NT2/D1 (cell line): ENCODE measurements at regions not wholly inside any gene's neighbourhood (a gene's known extent, or its start where the extent isn't known, plus 50 kb on each side); places are given as distances from the start of the nearest gene placed in this dataset.

ENCODE experiments used
- DNase-seq: peaks from one replicate; pipeline ENCODE4 v3.0.0-alpha.2; 2011; ENCODE audit warnings: low read depth, low spot score
- H3K27me3 ChIP-seq: 2 replicates; pipeline ENCODE4 v1.6.0; 2011; ENCODE audit warnings: mild to moderate bottlenecking; ENCODE audit not compliant: insufficient read length, insufficient read depth
- H3K36me3 ChIP-seq: 2 replicates; pipeline ENCODE4 v1.6.1; 2011; ENCODE audit warnings: mild to moderate bottlenecking, low read length, mixed read lengths; ENCODE audit not compliant: insufficient read depth, insufficient read length
- H3K4me1 ChIP-seq: 2 replicates; pipeline ENCODE4 v1.5.1; 2011; ENCODE audit not compliant: insufficient read depth, insufficient read length
- H3K4me3 ChIP-seq: 2 replicates; pipeline ENCODE4 v1.5.1; 2011; ENCODE audit warnings: low read depth; ENCODE audit not compliant: insufficient read length
- H3K9ac ChIP-seq: 2 replicates; pipeline ENCODE4 v1.6.0; 2011; ENCODE audit warnings: low read depth; ENCODE audit not compliant: insufficient read length
- H3K9me3 ChIP-seq: 2 replicates; pipeline ENCODE4 v1.5.1; 2011; ENCODE audit warnings: mild to moderate bottlenecking, low read length; ENCODE audit not compliant: insufficient read depth
- SUZ12 ChIP-seq: IDR thresholded peaks from 2 replicates; pipeline ENCODE4 v1.6.1; 2011; ENCODE audit not compliant: insufficient read length, insufficient read depth; ENCODE audit errors: extremely low read depth
- YY1 ChIP-seq: IDR thresholded peaks from 2 replicates; pipeline ENCODE4 v1.6.1; 2011; ENCODE audit not compliant: insufficient read length, insufficient read depth
- ZNF274 ChIP-seq: IDR thresholded peaks from 2 replicates; pipeline ENCODE4 v1.6.1; 2011; ENCODE audit warnings: mild to moderate bottlenecking, low read depth, low read length

GRCh38 chr12:89951050-89951693, 242.5 kb upstream of the ATP2B1 start:
- no peak for DNase-seq
- H3K4me3 ChIP-seq = no peak overlapping the region
- no peak overlapping the region for H3K9ac ChIP-seq
- TF ChIP-seq SUZ12 (no peak), ZNF274 (no peak), YY1 (no peak)
- no peaks in the 10 kb centered on the region for H3K27me3 ChIP-seq
- H3K36me3 ChIP-seq = no peaks in the 10 kb centered on the region
- H3K4me1 ChIP-seq = no peaks in the 10 kb centered on the region
- no peaks in the 10 kb centered on the region for H3K9me3 ChIP-seq

- no peak overlapping the region for H3K4me3 ChIP-seq
- TF ChIP-seq SUZ12 (no peak), ZNF274 (no peak), YY1 (no peak)
- H3K9ac ChIP-seq = no peak overlapping the region
- no peaks in the 10 kb centered on the region for H3K9me3 ChIP-seq
- H3K36me3 ChIP-seq = no peaks in the 10 kb centered on the region
- no peaks in the 10 kb centered on the region for H3K4me1 ChIP-seq
- H3K27me3 ChIP-seq = no peaks in the 10 kb centered on the region
- no peak for DNase-seq
These were observed 241.8 kb upstream of the ATP2B1 start for GRCh38 chr12:89950421-89950820.

GRCh38 chr12:89949457-89950195, 241.0 kb upstream of the ATP2B1 start:
- no peak for DNase-seq
- H3K4me3 ChIP-seq = no peak overlapping the region
- H3K9me3 ChIP-seq = no peaks in the 10 kb centered on the region
- TF ChIP-seq SUZ12 = no peak
- no peak for TF ChIP-seq ZNF274
- no peak for TF ChIP-seq YY1
- no peaks in the 10 kb centered on the region for H3K27me3 ChIP-seq
- H3K9ac ChIP-seq = no peak overlapping the region
- H3K4me1 ChIP-seq = no peaks in the 10 kb centered on the region
- no peaks in the 10 kb centered on the region for H3K36me3 ChIP-seq

- no peak for TF ChIP-seq ZNF274
- no peak overlapping the region for H3K4me3 ChIP-seq
- H3K4me1 ChIP-seq = no peaks in the 10 kb centered on the region
- no peak for DNase-seq
- no peaks in the 10 kb centered on the region for H3K9me3 ChIP-seq
- no peaks in the 10 kb centered on the region for H3K36me3 ChIP-seq
- H3K9ac ChIP-seq = no peak overlapping the region
- H3K27me3 ChIP-seq = no peaks in the 10 kb centered on the region
These were observed 239.9 kb upstream of the ATP2B1 start for GRCh38 chr12:89948271-89949175.

- no peak for TF ChIP-seq YY1
- TF ChIP-seq ZNF274 = no peak
- TF ChIP-seq SUZ12 = no peak
- Histone ChIP-seq H3K4me3 (no peak overlapping the region), H3K27me3 (no peaks in the 10 kb centered on the region), H3K9me3 (no peaks in the 10 kb centered on the region), H3K9ac (no peak overlapping the region), H3K4me1 (no peaks in the 10 kb centered on the region), H3K36me3 (no peaks in the 10 kb centered on the region)
- DNase-seq = no peak
These were observed 239.0 kb upstream of the ATP2B1 start for GRCh38 chr12:89947437-89948270.

- DNase-seq = no peak
These were observed 238.0 kb upstream of the ATP2B1 start for GRCh38 chr12:89946518-89947135.

More at GRCh38 chr12:89946518-89947135, 238.0 kb upstream of the ATP2B1 start:
- no peak for TF ChIP-seq YY1
- no peak for TF ChIP-seq ZNF274
- TF ChIP-seq SUZ12 = no peak
- Histone ChIP-seq H3K36me3 (no peaks in the 10 kb centered on the region), H3K9me3 (no peaks in the 10 kb centered on the region), H3K9ac (no peak overlapping the region), H3K4me1 (no peaks in the 10 kb centered on the region), H3K27me3 (no peaks in the 10 kb centered on the region), H3K4me3 (no peak overlapping the region)
